HG02981 (cell line): ENCODE measurements at regions not wholly inside any gene's neighbourhood (a gene's known extent, or its start where the extent isn't known, plus 50 kb on each side); places are given as distances from the start of the nearest gene placed in this dataset.
A peak's percentile ranks its signal among the peaks of the same experiment; 100 is the strongest.
"Not testable (repeated sequence)": the region's sequence is repeated elsewhere in the genome, so short reads cannot be mapped to it uniquely, and the experiment has no call there.

Experiments used
- ATAC-seq: cut with Tn5 transposase; IDR thresholded peaks from one replicate; pipeline ENCODE4 v1.9.1; 2021; ENCODE audit warnings: mild to moderate bottlenecking, moderate library complexity; ENCODE audit not compliant: unreplicated experiment

DNA sequence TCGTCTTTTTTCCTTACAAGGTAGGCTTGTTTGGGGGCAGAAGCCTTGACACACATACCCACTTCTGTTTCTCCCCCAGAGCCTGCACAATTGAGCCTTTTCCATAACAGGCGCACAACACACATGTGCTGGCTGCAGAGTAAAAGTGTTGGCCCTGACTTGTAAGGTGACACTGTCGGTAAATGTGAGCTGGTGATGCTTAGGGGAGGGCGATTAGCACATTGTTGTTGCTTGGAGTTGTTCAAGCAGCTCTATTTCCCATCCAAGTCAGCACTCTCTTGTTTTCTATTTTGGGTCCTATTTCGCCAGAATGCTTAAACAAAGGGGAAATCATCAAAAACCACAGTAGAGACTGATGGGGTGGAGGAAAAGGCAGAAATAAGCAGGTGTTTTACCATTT lies 51.9 kb upstream of the PTPRJ start:
- no peak for ATAC-seq

DNA sequence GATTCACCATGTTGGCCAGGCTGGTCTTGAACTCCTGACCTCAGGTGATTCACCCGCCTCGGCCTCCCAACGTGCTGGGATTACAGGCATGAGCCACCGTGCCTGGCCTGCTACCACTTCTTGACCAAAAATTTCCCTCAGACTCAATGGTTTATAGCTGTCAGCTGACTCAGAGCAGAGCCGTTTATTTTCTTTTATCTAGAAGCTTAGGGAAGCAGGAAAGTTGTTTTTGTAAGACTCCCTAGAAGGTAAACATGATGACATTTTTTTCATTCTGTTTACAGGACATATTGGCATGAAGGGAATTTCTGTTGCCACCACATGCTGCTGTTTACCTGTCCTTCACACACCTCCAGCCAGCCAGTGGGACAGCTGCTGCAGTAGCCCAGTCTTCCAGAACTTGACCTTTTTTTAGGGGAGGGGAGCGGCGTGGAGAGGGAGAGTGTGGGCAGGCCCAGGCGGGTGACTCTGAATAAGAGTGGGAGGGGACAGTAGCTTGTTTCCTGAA lies 56.1 kb upstream of the PTPRJ start:
- ATAC-seq: no peak

DNA sequence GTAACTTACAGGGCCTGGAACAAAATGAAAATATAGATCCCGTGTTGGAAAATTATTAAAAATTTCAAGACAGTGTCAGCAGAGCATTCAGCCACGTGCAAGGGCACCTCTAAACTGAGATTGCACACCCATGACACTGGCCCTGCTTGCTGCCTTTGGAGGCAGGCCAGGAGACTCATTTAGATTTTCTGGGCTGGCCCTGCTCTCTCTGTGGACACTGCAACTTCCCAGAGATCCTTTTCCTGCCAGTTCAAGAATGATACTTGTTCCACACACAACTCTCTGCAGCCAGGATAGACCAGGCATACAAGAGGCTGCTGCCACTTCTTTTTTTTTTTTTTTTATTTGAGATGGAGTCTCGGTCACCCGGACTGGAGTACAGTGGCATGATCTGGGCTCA lies 56.7 kb upstream of the PTPRJ start:
- no peak for ATAC-seq

DNA sequence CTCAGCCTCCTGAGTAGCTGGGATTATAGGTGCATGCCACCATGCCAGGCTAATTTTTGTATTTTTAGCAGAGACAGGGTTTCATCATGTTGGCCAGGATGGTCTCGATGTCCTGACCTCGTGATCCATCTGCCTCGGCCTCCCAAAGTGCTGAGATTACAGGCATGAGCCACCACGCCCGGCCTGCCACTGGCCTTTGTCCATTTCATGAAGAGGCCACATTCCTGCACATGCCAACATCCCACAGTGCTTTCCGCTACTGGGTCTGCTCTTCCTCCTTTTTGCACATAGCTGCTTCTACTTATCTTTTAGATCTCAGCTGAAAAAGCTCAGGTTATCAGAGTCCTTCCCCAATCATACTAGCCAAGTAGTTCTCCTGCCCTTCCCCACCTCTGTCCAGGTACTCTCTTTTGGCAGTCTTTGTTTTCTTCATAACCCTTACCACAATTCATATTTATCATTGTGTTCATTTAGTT lies 59.2 kb upstream of the PTPRJ start:
- ATAC-seq: not testable (repeated sequence)

DNA sequence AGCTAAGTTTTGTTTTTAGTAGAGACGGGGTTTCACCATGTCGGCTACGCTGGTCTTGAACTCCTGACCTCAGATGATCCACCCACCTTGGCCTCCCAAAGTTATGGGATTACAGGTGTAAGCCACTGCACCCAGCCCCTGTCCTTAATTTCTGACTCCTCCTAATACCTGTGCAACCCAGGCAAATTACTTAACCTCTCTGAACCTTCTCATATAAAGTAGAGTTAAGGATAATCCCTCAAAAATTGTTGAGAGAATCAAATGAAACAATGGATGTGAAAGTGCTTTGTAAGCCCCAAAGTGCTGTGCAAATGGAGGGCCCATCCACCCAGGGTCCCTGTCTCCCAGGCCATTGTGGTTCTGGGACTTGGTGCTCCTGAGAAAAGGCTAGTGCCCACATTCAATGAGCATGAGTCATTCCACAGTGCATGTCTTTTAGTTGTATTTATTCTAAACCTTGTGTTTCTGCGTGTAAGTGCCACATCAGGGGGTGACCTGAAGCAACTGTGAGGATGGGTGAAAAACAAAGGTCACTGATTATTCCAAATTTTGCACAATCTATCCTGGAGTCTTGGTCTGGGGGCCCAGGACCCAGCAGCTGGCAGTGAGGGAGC lies 61.4 kb upstream of the PTPRJ start:
- no peak for ATAC-seq

DNA sequence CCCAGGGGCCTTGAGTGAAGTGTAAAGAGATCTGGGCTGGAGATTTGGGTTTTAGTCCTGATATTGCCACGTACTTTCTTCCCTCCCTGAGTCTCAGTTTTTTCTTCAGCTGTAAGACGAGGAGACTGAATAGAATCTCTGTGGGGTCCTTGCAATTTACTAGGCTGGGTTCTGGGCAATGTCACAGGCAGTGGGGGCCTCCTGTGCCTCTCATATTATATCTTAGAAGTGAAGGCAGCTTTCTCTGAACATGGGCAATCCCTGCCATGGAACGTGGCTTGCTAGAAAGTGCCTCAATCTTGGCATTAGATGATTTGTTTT lies 62.0 kb upstream of the PTPRJ start:
- no peak for ATAC-seq

DNA sequence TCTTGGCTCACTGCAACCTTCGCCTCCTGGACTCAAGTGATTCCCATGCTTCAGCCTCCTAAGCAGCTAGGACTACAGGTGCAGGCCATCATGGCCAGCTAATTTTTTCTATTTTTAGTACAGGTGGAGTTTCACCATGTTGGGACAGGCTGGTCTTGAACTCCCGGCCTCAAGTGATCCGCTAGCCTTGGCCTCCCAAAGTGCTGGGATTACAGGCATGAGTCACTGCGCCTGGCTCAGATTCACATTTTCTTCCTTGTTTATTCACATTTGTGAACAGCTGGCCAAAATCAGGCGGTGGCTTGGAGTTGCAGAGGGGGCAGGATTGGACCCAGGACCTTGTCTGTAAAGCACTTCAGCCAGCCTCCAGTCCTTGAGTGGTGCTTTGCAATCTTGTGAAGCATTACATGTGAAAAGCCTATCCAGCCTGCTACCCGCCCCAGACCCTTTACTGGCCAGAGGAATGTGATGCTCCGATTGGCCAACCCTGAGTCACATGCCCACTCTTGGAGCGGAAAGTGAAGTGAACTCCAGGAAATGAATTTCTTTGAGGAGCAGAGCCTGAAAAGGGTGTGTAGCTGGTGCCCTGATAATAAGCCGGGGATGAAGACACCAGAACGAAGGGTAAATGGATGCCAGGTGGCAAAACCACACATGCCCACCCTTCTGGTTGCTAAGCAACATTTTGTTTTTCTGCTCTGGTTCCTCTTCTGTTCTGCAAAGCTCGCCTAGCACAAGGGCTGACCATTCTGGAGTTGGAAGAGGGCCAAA lies 62.6 kb upstream of the PTPRJ start:
- no peak for ATAC-seq

DNA sequence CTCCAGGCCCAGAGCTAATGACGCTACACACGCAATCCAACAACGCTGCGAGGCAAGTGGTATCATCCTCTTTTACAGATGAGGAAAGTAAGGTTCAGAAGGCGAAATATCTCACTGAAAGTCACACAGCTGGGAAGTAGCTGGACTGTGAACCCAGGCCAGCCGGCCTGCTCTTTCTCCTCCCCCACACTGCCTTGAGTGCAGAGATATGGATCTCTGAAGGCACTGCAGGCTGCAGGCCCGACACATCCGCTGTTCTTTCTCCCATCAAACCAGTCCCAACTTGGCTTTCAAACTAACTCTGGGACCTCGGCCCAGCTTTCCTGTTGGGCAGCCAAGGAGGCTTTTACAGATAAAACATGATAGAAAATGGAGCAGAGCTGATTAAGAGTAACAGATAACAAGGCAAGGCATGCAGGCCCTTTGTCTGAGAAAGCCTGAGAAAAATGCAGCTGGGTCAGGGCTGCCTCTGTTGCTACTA lies 64.0 kb upstream of the PTPRJ start:
- ATAC-seq: no peak

DNA sequence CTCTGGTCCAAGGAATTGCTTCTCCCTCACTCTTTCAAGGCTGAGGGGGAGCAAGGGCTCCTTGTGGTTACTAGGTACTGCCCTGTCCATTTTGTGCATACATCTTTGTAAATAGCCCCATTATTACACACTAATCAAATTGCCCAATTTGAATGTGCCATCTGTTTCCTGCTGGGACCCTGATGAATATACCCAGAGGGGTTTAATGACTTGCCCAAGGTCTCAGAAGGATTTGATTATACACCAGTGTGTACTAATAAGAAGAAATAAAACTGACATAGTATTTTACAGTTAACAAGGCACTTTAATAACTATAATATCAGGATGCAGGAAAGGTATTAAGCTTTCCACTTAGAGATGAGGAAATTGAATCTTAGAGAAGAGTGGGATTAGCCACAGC lies 64.6 kb upstream of the PTPRJ start:
- no peak for ATAC-seq

DNA sequence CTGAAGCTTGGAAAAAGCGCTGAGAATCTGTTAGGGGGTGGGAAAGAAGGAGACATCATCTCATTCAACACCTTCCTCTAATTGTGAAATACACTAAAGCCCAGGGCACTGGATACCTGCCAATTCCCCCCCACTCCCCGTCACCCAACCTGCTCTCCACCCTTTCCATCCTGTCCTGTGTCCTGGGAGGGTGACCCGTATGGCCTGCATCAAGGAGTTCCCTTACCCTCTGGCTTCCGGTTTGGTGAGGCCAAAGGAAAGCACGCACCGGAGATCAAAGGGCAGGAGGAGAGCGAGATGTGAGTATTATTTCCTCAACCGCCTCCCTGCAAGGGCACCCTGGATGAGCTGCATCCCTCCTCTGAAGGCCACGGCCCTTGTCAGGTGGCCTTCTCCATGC lies 65.0 kb upstream of the PTPRJ start:
- ATAC-seq: no peak

DNA sequence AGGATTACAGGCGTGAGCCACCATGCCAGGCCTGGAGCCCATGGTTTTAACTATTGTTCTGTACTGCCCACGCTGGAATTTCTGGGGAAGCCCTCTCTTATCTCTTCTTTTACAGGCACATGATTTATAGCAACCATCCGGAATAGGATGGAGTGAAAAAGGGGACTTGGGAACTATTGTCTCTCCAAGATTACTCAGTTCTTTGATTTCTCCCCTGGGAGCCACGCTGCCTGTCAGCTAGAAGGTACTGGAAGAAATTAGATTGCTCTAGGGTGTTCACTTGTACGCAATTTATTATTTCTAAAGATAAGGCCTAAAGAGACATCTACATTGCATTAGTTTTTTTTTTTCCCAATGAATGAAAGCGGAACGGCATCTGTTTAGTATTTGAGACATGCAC lies 65.6 kb upstream of the PTPRJ start:
- no peak for ATAC-seq

DNA sequence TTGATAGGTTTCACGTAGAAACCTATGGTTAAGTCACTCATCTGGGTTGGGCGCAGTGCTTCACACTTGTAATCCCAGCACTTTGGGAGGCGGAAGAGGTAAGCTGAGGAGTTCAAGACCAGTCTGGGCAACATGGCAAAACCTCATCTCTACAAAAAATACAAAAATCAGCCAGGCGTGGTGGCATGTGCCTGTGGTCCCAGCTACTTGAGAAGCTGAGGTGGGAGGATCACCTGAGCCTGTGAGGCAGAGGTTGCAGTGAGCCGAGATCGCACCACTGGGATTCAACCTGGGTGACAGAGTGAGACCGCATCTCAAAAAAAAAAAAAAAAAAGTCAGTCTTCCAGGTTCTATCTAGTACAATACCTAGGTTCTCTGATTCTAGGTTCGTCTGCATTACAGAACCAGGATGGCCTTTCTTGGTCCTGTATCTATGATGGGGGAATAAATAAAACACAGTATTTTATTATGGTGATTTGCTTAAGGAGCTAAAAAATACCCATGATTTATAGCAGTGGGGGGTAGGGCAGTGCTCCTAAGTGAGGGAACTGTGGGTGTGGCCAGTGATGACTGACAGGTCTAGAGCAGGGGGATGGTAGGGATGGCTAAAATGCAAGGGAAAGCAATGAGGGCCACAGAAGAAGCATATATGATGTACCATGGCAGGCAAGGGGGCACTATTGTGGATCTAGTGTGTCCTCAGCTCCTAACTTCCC lies 65.5 kb upstream of the NUP160 start:
- no peak for ATAC-seq

DNA sequence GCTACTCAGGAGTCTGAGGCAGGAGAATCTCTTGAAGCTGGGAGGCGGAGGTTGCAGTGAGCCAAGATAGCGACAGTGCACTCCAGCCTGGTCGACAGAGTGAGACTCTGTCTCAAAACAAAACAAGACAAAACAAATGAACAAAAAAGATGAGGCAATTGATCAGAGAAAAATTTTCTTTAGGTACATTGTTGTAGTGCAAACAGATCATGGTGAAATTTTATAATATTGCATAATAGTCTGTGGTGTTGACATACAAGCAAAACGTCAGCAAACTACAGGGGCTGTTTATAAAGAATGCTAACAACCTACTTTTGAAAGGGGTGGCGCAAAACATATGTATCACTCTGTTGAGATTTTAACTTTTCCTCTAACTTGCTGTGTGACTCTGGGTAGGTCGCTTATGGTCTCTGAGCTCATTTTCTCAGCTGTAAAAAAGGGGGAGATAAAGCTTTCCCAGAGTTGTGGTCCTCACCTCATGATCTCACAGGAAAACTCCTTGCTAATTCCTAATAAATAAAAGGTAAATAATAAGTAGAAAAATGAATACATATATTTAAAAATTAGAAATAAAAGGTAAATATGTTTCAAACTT lies 64.8 kb upstream of the NUP160 start:
- ATAC-seq: no peak

DNA sequence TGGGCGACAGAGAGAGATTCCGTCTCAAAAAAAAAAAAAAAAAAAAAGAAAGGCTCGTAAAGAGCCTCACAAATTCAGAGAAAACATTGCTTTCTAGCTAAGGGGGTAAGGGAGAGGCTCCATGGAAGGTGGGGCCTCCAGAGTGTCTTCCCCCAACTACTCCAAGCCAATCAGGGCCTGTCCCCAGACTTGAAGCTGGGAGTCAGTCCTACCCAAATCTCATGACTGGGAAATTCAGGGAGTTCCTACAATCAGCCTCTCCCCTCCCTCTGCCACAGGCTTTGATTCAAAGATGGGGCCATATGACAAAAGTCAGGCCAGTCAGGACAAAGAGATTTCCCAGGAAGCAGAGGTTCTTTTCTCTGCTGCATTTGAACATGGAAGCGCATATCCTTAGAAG lies 63.0 kb upstream of the NUP160 start:
- no peak for ATAC-seq

DNA sequence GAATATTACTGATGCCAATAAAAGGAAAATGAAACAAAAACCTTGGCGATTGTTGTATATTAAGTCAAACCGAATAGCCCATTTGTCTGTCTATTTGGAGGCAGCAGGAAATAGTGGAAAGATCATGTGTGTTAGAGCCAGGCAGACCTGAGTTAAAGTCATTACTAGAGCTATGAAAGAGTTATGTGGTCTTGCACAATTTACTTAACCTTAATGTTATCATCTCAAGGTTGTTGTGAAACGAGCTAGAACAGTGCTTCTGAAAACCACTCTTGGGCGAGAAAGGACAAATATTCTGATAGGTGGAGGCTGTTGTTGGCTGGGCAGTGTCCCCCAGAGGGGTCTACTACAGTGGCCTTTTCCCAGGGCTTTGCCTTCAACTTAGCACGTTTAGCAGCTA lies 60.0 kb upstream of the NUP160 start:
- no peak for ATAC-seq

DNA sequence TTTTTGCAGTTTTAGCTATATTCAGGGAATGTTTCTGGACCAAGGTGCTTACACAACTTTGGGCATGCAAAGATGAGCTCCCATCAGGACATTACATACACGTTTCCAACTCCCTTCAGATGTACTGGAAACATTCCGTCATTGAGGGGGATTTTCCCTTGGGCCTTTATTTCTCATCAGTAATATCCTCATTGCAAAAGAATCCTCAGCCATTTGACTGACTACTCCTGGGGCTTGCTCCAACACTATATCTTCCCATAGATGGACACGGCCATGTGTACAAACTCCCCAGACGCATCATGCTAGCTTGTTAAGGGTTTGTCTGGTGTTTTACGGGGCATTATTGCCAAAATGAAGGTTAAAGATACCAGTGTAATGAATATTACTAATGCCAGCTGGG lies 59.3 kb upstream of the NUP160 start:
- no peak for ATAC-seq

DNA sequence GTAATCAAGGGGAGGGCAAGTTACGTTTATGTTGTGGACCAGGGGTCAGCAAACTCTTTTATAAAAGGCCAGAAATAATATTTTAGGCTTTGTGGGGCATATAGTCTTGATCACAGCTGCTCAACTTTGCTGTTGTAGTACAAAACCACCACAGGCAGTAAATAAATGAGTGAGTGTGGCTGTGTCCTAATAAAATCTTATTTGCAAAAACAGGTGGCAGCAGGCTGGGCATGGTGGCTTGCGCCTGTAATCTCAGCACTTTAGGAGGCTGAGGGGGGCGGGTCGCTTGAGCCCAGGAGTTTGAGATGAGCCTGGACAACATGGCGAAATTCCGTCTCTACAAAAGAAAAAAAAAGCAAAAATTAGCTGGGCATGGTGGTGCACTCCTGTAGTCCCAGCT lies 57.9 kb upstream of the NUP160 start:
- no peak for ATAC-seq

DNA sequence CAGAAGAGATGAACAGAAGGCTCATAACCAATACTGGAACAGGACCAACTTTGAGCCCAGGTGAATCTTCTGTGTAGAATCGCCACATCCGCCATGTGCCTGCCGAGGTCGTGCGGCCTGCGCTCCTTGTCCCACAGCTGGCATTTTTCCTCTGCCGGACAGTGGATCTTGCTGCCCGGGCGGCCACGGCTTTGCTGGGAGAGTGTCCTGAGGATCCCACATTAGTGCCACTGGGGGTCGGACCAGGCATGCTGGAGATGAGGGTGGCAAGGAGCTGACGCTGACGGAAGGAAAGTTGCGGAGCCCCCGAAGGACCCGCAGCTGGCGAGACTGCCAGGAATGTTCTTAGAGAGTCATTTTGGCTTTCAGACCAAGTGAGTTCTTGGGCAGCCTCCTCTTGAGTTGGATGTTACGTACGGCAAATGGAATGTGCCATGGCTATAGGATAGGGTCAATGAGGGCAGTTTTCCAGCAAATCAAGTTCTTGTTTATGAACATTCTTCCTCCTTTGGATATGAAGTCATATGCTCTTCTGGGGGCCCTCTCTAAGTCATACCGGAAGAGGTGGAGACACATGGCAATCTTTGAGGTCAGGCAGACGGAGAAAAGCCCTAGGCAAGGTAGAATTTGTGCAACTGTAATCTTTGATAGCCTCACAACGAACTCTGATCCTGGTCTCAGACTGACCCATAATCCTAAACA lies 57.4 kb upstream of the NUP160 start:
- ATAC-seq: no peak

DNA sequence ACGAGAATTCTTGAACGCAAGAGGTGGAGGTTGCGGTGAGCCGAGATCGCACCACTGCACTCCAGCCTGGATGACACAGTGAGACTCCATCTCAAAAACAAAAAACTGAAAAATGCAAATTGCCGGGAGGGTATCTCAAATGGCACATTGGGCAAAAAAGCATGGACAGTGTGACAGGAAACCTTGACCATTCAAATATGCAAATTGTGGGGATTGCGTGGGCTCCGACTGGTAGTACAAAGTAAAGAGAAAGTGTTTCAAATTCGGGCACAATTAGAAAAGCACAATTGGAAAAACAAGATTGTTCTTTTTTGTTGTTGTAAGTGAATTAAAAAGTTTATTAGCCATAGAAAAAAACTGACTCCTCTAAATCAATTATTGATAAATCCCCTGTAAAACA lies 56.7 kb upstream of the NUP160 start:
- ATAC-seq: no peak

DNA sequence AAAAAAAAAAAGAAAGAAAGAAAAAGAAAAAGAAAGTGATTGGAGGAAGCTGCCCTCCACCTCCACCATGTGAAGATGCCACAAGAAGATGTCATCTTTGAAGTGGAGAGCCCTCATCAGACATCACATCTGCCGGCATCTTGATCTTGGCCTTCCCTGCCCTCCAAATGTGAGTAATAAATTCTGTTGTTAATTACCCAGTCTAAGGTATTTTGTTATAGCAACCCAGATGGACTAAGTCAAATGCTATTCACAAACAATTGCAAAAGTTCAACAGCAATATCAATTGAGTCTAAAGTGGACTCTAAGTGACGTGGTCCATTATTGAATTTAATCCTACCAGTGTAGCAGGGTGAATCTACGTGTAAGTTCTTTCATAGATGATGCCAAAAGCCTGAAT lies 55.9 kb upstream of the NUP160 start:
- no peak for ATAC-seq

DNA sequence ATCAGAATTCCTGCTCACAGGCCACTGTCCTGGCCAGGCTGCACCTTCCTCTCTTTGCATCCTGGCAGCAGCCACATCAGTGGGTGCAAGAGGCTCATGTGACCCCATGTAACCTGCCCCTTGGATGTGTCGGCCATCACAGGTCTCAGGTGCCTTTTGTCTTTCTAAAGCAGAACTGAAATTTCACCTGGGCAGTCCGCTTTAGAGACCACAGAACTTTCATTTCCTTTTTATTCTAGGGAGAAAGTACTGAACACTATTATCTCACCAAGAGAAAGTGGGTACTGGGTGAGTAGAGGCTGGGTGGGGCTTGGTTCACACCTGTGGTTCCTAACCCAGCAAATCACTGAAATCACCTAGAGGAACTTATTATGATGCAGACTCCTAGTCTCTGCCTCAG lies 51.7 kb upstream of the NUP160 start:
- peak; percentile 98 for ATAC-seq
